IMR-90 (cell line): ENCODE measurements at regions not wholly inside any gene's neighbourhood (a gene's known extent, or its start where the extent isn't known, plus 50 kb on each side); places are given as distances from the start of the nearest gene placed in this dataset.

Experiments used
- ATAC-seq: fragments of 200-7000 bp; cut with Tn5 transposase; 2 replicates; pipeline ENCODE4 v1.9.1; 2020; ENCODE audit warnings: low read depth, mild to moderate bottlenecking, moderate library complexity
- BruUV-seq: library from RNA; stranded (reverse); fragments of 400-500 nt; replicated peaks from 2 replicates; lab custom pipeline; 2021; lab: Mats Ljungman, UMichigan
- CTCF ChIA-PET: fragments of 300-600 bp; formaldehyde crosslinking; extraction: SDS; loops from one replicate; lab custom pipeline; 2021; ENCODE audit warnings: antibody characterized with exemption; lab: Yijun Ruan, JAX
- POLR2A ChIA-PET: fragments of 300-600 bp; sonication (Branson Sonifier 250); formaldehyde crosslinking; loops from one replicate; lab custom pipeline; 2022; ENCODE audit warnings: antibody characterized with exemption; ENCODE audit not compliant: unreplicated experiment; lab: Charles Lee
- DNase-seq: peaks from one replicate; pipeline ENCODE4 v3.0.0; 2013
- H2AFZ ChIP-seq: replicated peaks from 2 replicates; pipeline ENCODE3; 2013; ENCODE audit warnings: low read length, mild to moderate bottlenecking; ENCODE audit not compliant: poor library complexity
- H2AK5ac ChIP-seq: 2 replicates; pipeline ENCODE4 v1.6.1; 2013; ENCODE audit warnings: low read depth, low read length, inconsistent platforms
- H2AK9ac ChIP-seq: replicated peaks from 2 replicates; pipeline ENCODE3; 2013; ENCODE audit warnings: mild to moderate bottlenecking, low read depth, low read length, moderate library complexity; ENCODE audit not compliant: poor library complexity
- H2BK120ac ChIP-seq: 2 replicates; pipeline ENCODE4 v1.6.1; 2013; ENCODE audit warnings: low read depth, low read length, inconsistent platforms
- H2BK15ac ChIP-seq: 3 replicates; pipeline ENCODE4 v1.6.1; 2013; ENCODE audit warnings: low read depth, low read length, inconsistent platforms
- H2BK20ac ChIP-seq: 2 replicates; pipeline ENCODE4 v1.6.1; 2013; ENCODE audit warnings: low read depth, mild to moderate bottlenecking, inconsistent platforms, low read length, moderate library complexity
- H2BK5ac ChIP-seq: 2 replicates; pipeline ENCODE4 v1.6.1; 2013; ENCODE audit warnings: mild to moderate bottlenecking, low read depth, low read length, inconsistent platforms; ENCODE audit not compliant: poor library complexity, severe bottlenecking
- H3K14ac ChIP-seq: replicated peaks from 2 replicates; pipeline ENCODE4 v1.6.1; 2013; ENCODE audit warnings: low read depth, low read length, inconsistent platforms
- H3K18ac ChIP-seq: 2 replicates; pipeline ENCODE4 v1.6.1; 2013; ENCODE audit warnings: low read depth, low read length, control low read depth
- H3K23ac ChIP-seq: 2 replicates; pipeline ENCODE4 v1.6.1; 2013; ENCODE audit warnings: low read depth, low read length, inconsistent platforms
- H3K27ac ChIP-seq: 2 replicates; pipeline ENCODE4 v1.5.1; 2013; ENCODE audit warnings: mild to moderate bottlenecking, control low read depth, low read length; ENCODE audit not compliant: insufficient read depth
- H3K27me3 ChIP-seq: 2 replicates; pipeline ENCODE4 v1.6.1; 2013; ENCODE audit warnings: low read length; ENCODE audit not compliant: control insufficient read depth, insufficient read depth
- H3K36me3 ChIP-seq: 2 replicates; pipeline ENCODE4 v1.6.1; 2013; ENCODE audit warnings: low read length, mixed read lengths; ENCODE audit not compliant: control insufficient read depth, insufficient read depth
- H3K4ac ChIP-seq: 2 replicates; pipeline ENCODE4 v1.6.1; 2013; ENCODE audit warnings: low read depth, low read length, inconsistent platforms
- H3K4me1 ChIP-seq: 2 replicates; pipeline ENCODE4 v1.6.1; 2013; ENCODE audit warnings: low read length, mixed read lengths; ENCODE audit not compliant: control insufficient read depth, insufficient read depth
- H3K4me2 ChIP-seq: 2 replicates; pipeline ENCODE4 v1.6.1; 2013; ENCODE audit warnings: low read depth, mild to moderate bottlenecking, control low read depth, low read length, moderate library complexity
- H3K4me3 ChIP-seq: 2 replicates; pipeline ENCODE4 v1.5.1; 2013; ENCODE audit warnings: low read depth, mild to moderate bottlenecking, control low read depth, low read length, moderate library complexity; ENCODE audit not compliant: insufficient read depth
- H3K56ac ChIP-seq: 2 replicates; pipeline ENCODE4 v1.6.1; 2013; ENCODE audit warnings: low read length, inconsistent platforms; ENCODE audit not compliant: insufficient read depth; ENCODE audit errors: extremely low read depth
- H3K79me1 ChIP-seq, 2 experiments: 2 replicates each; pipeline ENCODE4 v1.6.1; 2013; ENCODE audit warnings: low read length in 2 of 2, inconsistent platforms in 1 of 2, low read depth in 1 of 2
- H3K9ac ChIP-seq: 2 replicates; pipeline ENCODE4 v1.6.1; 2013; ENCODE audit warnings: low read depth, low read length, control low read depth
- H3K9me1 ChIP-seq: 2 replicates; pipeline ENCODE4 v1.6.1; 2013; ENCODE audit warnings: low read length, inconsistent platforms; ENCODE audit not compliant: insufficient read depth
- H3K9me3 ChIP-seq: 2 replicates; pipeline ENCODE4 v1.6.1; 2013; ENCODE audit warnings: low read length; ENCODE audit not compliant: control insufficient read depth, insufficient read depth
- H4K20me1 ChIP-seq: 2 replicates; pipeline ENCODE4 v1.6.1; 2013; ENCODE audit warnings: low read length, inconsistent platforms; ENCODE audit not compliant: insufficient read depth
- H4K5ac ChIP-seq: 2 replicates; pipeline ENCODE4 v1.6.1; 2013; ENCODE audit warnings: mild to moderate bottlenecking, low read depth, low read length, control low read depth
- H4K8ac ChIP-seq, 2 experiments: 2 replicates each; pipeline ENCODE4 v1.6.1; 2013; ENCODE audit warnings: low read depth in 2 of 2, low read length in 2 of 2, control low read depth in 1 of 2, inconsistent platforms in 1 of 2
- H4K91ac ChIP-seq: 2 replicates; pipeline ENCODE4 v1.6.1; 2013; ENCODE audit warnings: low read depth, low read length, inconsistent platforms; ENCODE audit not compliant: insufficient read depth
- CEBPB ChIP-seq: IDR thresholded peaks from 2 replicates; pipeline ENCODE4 v1.6.1; 2012; ENCODE audit warnings: low read depth, low read length, improper control_type of control experiment
- MXI1 ChIP-seq: IDR thresholded peaks from 2 replicates; pipeline ENCODE4 v1.6.1; 2012; ENCODE audit warnings: low read depth, mild to moderate bottlenecking, low read length, moderate library complexity, borderline replicate concordance
- WGBS, 2 experiments: methylation state at CpG; one replicate each; pipeline versions ENCODE4 v1.1.5 to v1.1.7; 2013; ENCODE audit warnings: missing lambda C conversion rate in 2 of 2; ENCODE audit not compliant: insufficient read length in 1 of 2; ENCODE audit errors: extremely low coverage in 2 of 2; 5-methylcytosine and 5-hydroxymethylcytosine counted together
- dilution Hi-C: fragments of 300-500 bp; cut with HindIII; formaldehyde crosslinking; loops from one replicate; pipeline ENCODE4 v1.14.3; 2018; ENCODE audit warnings: low sequenced_read_pairs; ENCODE audit not compliant: unreplicated experiment
- in situ Hi-C: fragments of 300-500 bp; cut with MboI; formaldehyde crosslinking; loops from 3 replicates; pipeline ENCODE4 v1.14.3; 2019; ENCODE audit warnings: low sequenced_read_pairs, inconsistent platforms, mixed read lengths
- intact Hi-C: fragments of 100-400 bp; cut with micrococcal nuclease; formaldehyde crosslinking; loops from 2 replicates; pipeline ENCODE4 v1.10.0; 2022
- TF ChIP-seq, protein P1 (sequence below): conservative IDR thresholded peaks from 2 replicates; pipeline ENCODE4 v1.5.1; 2012; ENCODE audit warnings: mild to moderate bottlenecking, low read depth, low read length, improper control_type of control experiment

DNA sequence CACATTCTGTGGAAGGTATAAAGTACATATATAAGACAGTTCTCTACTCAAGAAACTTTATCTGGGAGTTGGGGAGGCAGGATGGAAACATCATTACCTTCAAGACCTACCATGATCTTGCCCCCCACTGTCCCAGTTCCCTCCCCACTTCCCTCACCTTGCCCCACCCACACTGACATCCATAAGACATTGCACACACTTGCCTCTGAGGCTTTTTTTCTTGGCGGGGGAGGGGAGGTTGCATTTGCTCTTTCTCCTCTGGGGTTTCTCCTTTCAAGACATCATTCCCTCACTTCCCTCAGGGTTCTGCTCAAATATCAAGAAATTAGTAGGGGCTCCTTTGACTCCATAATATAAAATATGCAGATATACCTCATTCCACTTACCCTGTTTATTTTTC lies 276.0 kb downstream of the ARL4A start:
- dilution Hi-C loops = no loop called here
- no peaks in the 10 kb centered on the region for H3K9me3 ChIP-seq
- WGBS, 2 experiments = no CpG with 5 or more reads among the region's 1 CpG

More for the DNA sequence above, 276.0 kb downstream of the ARL4A start:
- Histone ChIP-seq H2BK5ac (no peak overlapping the region), H3K18ac (no peak overlapping the region), H3K56ac (no peak overlapping the region), H3K4me3 (no peak overlapping the region), H3K27ac (no peak overlapping the region), H3K9ac (no peak overlapping the region), H3K36me3 (no peaks in the 10 kb centered on the region), H2AK9ac (no peak overlapping the region), H2AK5ac (no peak overlapping the region), H4K91ac (no peak overlapping the region), H2BK20ac (no peak overlapping the region), H3K4me1 (no peaks in the 10 kb centered on the region), H3K4ac (no peak overlapping the region), H4K20me1 (no peaks in the 10 kb centered on the region), H3K14ac (no peak overlapping the region), H3K9me1 (no peaks in the 10 kb centered on the region), H4K5ac (no peak overlapping the region), H3K23ac (no peak overlapping the region), H2BK15ac (no peak overlapping the region), H4K8ac (no peak overlapping the region), H3K27me3 (no peaks in the 10 kb centered on the region), H3K79me1 (no peaks in the 10 kb centered on the region), H3K4me2 (no peak overlapping the region), H2BK120ac (no peak overlapping the region), H2AFZ (no peak overlapping the region)
- DNase-seq (no peak), ATAC-seq (no peak)
- intact Hi-C loops (no loop called here), in situ Hi-C loops (no loop called here)
- TF ChIP-seq CEBPB (no peak), MXI1 (no peak)
- TF ChIP-seq, protein P1, sequence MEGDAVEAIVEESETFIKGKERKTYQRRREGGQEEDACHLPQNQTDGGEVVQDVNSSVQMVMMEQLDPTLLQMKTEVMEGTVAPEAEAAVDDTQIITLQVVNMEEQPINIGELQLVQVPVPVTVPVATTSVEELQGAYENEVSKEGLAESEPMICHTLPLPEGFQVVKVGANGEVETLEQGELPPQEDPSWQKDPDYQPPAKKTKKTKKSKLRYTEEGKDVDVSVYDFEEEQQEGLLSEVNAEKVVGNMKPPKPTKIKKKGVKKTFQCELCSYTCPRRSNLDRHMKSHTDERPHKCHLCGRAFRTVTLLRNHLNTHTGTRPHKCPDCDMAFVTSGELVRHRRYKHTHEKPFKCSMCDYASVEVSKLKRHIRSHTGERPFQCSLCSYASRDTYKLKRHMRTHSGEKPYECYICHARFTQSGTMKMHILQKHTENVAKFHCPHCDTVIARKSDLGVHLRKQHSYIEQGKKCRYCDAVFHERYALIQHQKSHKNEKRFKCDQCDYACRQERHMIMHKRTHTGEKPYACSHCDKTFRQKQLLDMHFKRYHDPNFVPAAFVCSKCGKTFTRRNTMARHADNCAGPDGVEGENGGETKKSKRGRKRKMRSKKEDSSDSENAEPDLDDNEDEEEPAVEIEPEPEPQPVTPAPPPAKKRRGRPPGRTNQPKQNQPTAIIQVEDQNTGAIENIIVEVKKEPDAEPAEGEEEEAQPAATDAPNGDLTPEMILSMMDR = no peak
- POLR2A ChIA-PET = no interaction called here
- CTCF ChIA-PET = no interaction called here
- BruUV-seq = no TSS peak
